Subcutaneous abdominal adipose tissue (tissue), 5 donors: ENCODE measurements at regions not wholly inside any gene's neighbourhood (a gene's known extent, or its start where the extent isn't known, plus 50 kb on each side); places are given as distances from the start of the nearest gene placed in this dataset.

Source experiments
- H3K27ac ChIP-seq: one replicate; pipeline ENCODE4 v1.7.0; 2013; ENCODE audit warnings: low read depth, mild to moderate bottlenecking, inconsistent platforms, low read length, moderate library complexity
- H3K27me3 ChIP-seq, 5 donors: one replicate each; pipeline ENCODE4 v1.7.0; 2013; ENCODE audit warnings: low read length in 5 of 5, inconsistent platforms in 1 of 5; ENCODE audit not compliant: control insufficient read depth in 5 of 5, insufficient read depth in 4 of 5
- H3K36me3 ChIP-seq, 5 donors: one replicate each; pipeline ENCODE4 v1.7.0; 2013; ENCODE audit warnings: low read length in 5 of 5; ENCODE audit not compliant: control insufficient read depth in 5 of 5, insufficient read depth in 5 of 5
- H3K4me1 ChIP-seq, 5 donors: one replicate each; pipeline ENCODE4 v1.7.0; 2013; ENCODE audit warnings: low read length in 5 of 5, mild to moderate bottlenecking in 3 of 5, moderate library complexity in 1 of 5; ENCODE audit not compliant: control insufficient read depth in 5 of 5, insufficient read depth in 5 of 5
- H3K4me3 ChIP-seq, 5 donors: one replicate each; pipeline ENCODE4 v1.7.0; 2013; ENCODE audit warnings: low read length in 5 of 5, low read depth in 1 of 5
- H3K9ac ChIP-seq, 5 donors: one replicate each; pipeline ENCODE4 v1.7.0; 2013; ENCODE audit warnings: low read length in 5 of 5, mild to moderate bottlenecking in 4 of 5, moderate library complexity in 3 of 5
- H3K9me3 ChIP-seq, 5 donors: one replicate each; pipeline ENCODE4 v1.7.0; 2013; ENCODE audit warnings: low read length in 5 of 5; ENCODE audit not compliant: control insufficient read depth in 5 of 5
- donor health status: healthy.
- donor health status: healthy.
- donor health status: healthy.
- donor health status: healthy.
- donor health status: healthy.

GRCh38 chr4:164396439-164396838 is 357.5 kb upstream of the SMIM31 start:
- Histone ChIP-seq H3K27me3 (no peaks in the 10 kb centered on the region), H3K36me3 (no peaks in the 10 kb centered on the region), H3K9ac (no peak overlapping the region), H3K27ac (no peak overlapping the region), H3K4me1 (no peaks in the 10 kb centered on the region), H3K4me3 (no peak overlapping the region), H3K9me3 (peaks cover 0 to 3% (median 0%) of the 10 kb centered on the region in 5 donors)

- no peak overlapping the region for H3K4me3 ChIP-seq
- H3K9ac ChIP-seq: no peak overlapping the region
- no peaks in the 10 kb centered on the region for H3K4me1 ChIP-seq
- H3K27me3 ChIP-seq: no peaks in the 10 kb centered on the region
- H3K9me3 ChIP-seq: no peaks in the 10 kb centered on the region
- H3K36me3 ChIP-seq: no peaks in the 10 kb centered on the region
- H3K27ac ChIP-seq: no peak overlapping the region
Measured at GRCh38 chr4:164402554-164402953, 351.4 kb upstream of the SMIM31 start.

- Histone ChIP-seq H3K9me3 (no peaks in the 10 kb centered on the region), H3K36me3 (no peaks in the 10 kb centered on the region), H3K27me3 (no peaks in the 10 kb centered on the region), H3K9ac (no peak overlapping the region), H3K27ac (no peak overlapping the region), H3K4me1 (no peaks in the 10 kb centered on the region), H3K4me3 (no peak overlapping the region)
Measured at GRCh38 chr4:164405774-164406173, 348.2 kb upstream of the SMIM31 start.

GRCh38 chr4:164408831-164409230 is 345.1 kb upstream of the SMIM31 start:
- Histone ChIP-seq H3K36me3 (no peaks in the 10 kb centered on the region), H3K4me3 (no peak overlapping the region), H3K27me3 (no peaks in the 10 kb centered on the region), H3K9ac (no peak overlapping the region), H3K27ac (no peak overlapping the region), H3K4me1 (no peaks in the 10 kb centered on the region), H3K9me3 (no peaks in the 10 kb centered on the region)

- Histone ChIP-seq H3K36me3 (no peaks in the 10 kb centered on the region), H3K9ac (no peak overlapping the region), H3K27ac (no peak overlapping the region), H3K4me1 (no peaks in the 10 kb centered on the region), H3K27me3 (no peaks in the 10 kb centered on the region), H3K4me3 (no peak overlapping the region), H3K9me3 (no peaks in the 10 kb centered on the region)
Measured at GRCh38 chr4:164410401-164410800, 343.5 kb upstream of the SMIM31 start.

GRCh38 chr4:164412246-164412645 is 341.7 kb upstream of the SMIM31 start:
- no peaks in the 10 kb centered on the region for H3K4me1 ChIP-seq
- no peaks in the 10 kb centered on the region for H3K27me3 ChIP-seq
- H3K4me3 ChIP-seq: no peak overlapping the region
- no peaks in the 10 kb centered on the region for H3K36me3 ChIP-seq
- no peaks in the 10 kb centered on the region for H3K9me3 ChIP-seq
- no peak overlapping the region for H3K27ac ChIP-seq
- no peak overlapping the region for H3K9ac ChIP-seq

- Histone ChIP-seq H3K27ac (no peak overlapping the region), H3K9ac (no peak overlapping the region), H3K9me3 (no peaks in the 10 kb centered on the region), H3K4me3 (no peak overlapping the region), H3K36me3 (no peaks in the 10 kb centered on the region), H3K4me1 (no peaks in the 10 kb centered on the region), H3K27me3 (no peaks in the 10 kb centered on the region)
Measured at GRCh38 chr4:164413743-164414142, 340.2 kb upstream of the SMIM31 start.

GRCh38 chr4:164423819-164424218 is 330.1 kb upstream of the SMIM31 start:
- no peak overlapping the region for H3K27ac ChIP-seq
- no peaks in the 10 kb centered on the region for H3K27me3 ChIP-seq
- no peak overlapping the region for H3K4me3 ChIP-seq
- no peaks in the 10 kb centered on the region for H3K4me1 ChIP-seq
- peaks cover 0 to 16% (median 12%) of the 10 kb centered on the region in 5 donors for H3K9me3 ChIP-seq
- H3K9ac ChIP-seq: no peak overlapping the region
- H3K36me3 ChIP-seq: no peaks in the 10 kb centered on the region

GRCh38 chr4:164424846-164425245 is 329.1 kb upstream of the SMIM31 start:
- Histone ChIP-seq H3K27ac (no peak overlapping the region), H3K9ac (no peak overlapping the region), H3K4me3 (no peak overlapping the region), H3K4me1 (no peaks in the 10 kb centered on the region), H3K9me3 (peaks cover 0 to 12% (median 8%) of the 10 kb centered on the region in 5 donors), H3K27me3 (no peaks in the 10 kb centered on the region), H3K36me3 (no peaks in the 10 kb centered on the region)

- Histone ChIP-seq H3K4me3 (no peak overlapping the region), H3K36me3 (no peaks in the 10 kb centered on the region)
Measured at GRCh38 chr4:164428561-164428960, 325.4 kb upstream of the SMIM31 start.

GRCh38 chr4:164438321-164438720 is 315.6 kb upstream of the SMIM31 start:
- Histone ChIP-seq H3K27me3 (no peaks in the 10 kb centered on the region), H3K9ac (no peak overlapping the region), H3K4me1 (no peaks in the 10 kb centered on the region), H3K4me3 (no peak overlapping the region), H3K27ac (no peak overlapping the region), H3K9me3 (no peaks in the 10 kb centered on the region), H3K36me3 (no peaks in the 10 kb centered on the region)

More at GRCh38 chr4:164428561-164428960, 325.4 kb upstream of the SMIM31 start:
- Histone ChIP-seq H3K4me1 (no peaks in the 10 kb centered on the region), H3K9me3 (no peaks in the 10 kb centered on the region), H3K27ac (no peak overlapping the region), H3K9ac (no peak overlapping the region), H3K27me3 (no peaks in the 10 kb centered on the region)
